ENCODE measurements at regions not wholly inside any gene's neighbourhood (a gene's known extent, or its start where the extent isn't known, plus 50 kb on each side); places are given as distances from the start of the nearest gene placed in this dataset.

DNA sequence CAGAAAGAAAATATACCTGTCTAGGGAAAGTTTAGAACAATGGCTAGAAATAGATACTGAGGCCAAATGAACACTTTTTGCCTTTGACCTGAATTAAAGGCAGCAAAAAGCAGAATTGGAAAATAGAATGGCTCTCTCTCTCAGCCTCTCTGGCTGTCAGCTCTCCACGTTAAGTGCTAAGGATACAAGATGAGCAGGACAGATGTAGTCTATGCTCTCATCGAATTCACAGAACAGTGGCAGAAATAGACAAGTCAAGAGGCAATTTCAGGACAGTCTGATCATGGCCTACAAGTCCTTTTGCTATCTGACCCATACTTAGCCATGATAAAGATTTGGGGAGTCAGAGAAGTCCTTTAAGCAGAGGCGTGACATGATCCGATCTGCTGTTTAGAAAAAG is 120.2 kb upstream of the CREB1 start:
- Histone ChIP-seq H3K27me3 (replicated peaks in 1 of 4; ENCODE audit: control extremely low read depth in 1 of 4, control insufficient read depth in 3 of 4, insufficient read depth in 4 of 4, low read length in 3 of 4) (no peaks in the 10 kb centered on the region), H3K27ac (ENCODE audit: low read length in 2 of 2) (no peak overlapping the region), H3K9me3 (ENCODE audit: control extremely low read depth in 1 of 3, control insufficient read depth in 2 of 3, insufficient read depth in 1 of 3, low read length in 2 of 3) (no peaks in the 10 kb centered on the region), H2AFZ (ENCODE audit: insufficient read depth, low read depth, low read length, poor library complexity, severe bottlenecking) (no peak overlapping the region), H3K36me3 (replicated peaks in 1 of 2; ENCODE audit: control extremely low read depth in 1 of 2, control insufficient read depth in 1 of 2, extremely low read depth in 1 of 2, insufficient read depth in 2 of 2, low read length in 1 of 2) (no peaks in the 10 kb centered on the region), H3K4me2 (replicated peaks; ENCODE audit: low read depth, low read length, poor library complexity, severe bottlenecking) (no peak overlapping the region), H3K4me3 (ENCODE audit: control extremely low read depth in 1 of 5, extremely low read depth in 1 of 5, insufficient read depth in 1 of 5, low read depth in 2 of 5, low read length in 4 of 5) (no peak overlapping the region), H3K4me1 (ENCODE audit: control insufficient read depth in 2 of 2, insufficient read depth in 2 of 2, low read length in 2 of 2) (peaks cover 0 to 8% of the 10 kb centered on the region in 2 donors), H3K9ac (ENCODE audit: low read length) (no peak overlapping the region), H4K20me1 (ENCODE audit: control insufficient read depth, insufficient read depth, low read length, poor library complexity, severe bottlenecking) (no peaks in the 10 kb centered on the region), H3K79me2 (ENCODE audit: control insufficient read depth, insufficient read depth, low read length) (no peaks in the 10 kb centered on the region)
- TF ChIP-seq, protein P1, sequence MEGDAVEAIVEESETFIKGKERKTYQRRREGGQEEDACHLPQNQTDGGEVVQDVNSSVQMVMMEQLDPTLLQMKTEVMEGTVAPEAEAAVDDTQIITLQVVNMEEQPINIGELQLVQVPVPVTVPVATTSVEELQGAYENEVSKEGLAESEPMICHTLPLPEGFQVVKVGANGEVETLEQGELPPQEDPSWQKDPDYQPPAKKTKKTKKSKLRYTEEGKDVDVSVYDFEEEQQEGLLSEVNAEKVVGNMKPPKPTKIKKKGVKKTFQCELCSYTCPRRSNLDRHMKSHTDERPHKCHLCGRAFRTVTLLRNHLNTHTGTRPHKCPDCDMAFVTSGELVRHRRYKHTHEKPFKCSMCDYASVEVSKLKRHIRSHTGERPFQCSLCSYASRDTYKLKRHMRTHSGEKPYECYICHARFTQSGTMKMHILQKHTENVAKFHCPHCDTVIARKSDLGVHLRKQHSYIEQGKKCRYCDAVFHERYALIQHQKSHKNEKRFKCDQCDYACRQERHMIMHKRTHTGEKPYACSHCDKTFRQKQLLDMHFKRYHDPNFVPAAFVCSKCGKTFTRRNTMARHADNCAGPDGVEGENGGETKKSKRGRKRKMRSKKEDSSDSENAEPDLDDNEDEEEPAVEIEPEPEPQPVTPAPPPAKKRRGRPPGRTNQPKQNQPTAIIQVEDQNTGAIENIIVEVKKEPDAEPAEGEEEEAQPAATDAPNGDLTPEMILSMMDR (IDR thresholded peaks at IDR 0.05): no peak
- TF ChIP-seq EZH2 (IDR thresholded peaks at IDR 0.05; ENCODE audit: borderline replicate concordance, insufficient read depth, low read depth, low read length, poor library complexity, severe bottlenecking): no peak
- Mint-ChIP-seq H3K27ac (no peak overlapping the region), H3K4me1 (peaks cover 10% of the 10 kb centered on the region), H3K9me3 (ENCODE audit: insufficient read depth) (no peaks in the 10 kb centered on the region), H3K27me3 (no peaks in the 10 kb centered on the region), H3K4me3 (no peak overlapping the region)
- ATAC-seq (ENCODE audit: low read depth): no peak
- WGBS (ENCODE audit: insufficient coverage): 94% methylated on average over 3 of the region's 4 CpGs
- CTCF ChIA-PET: no interaction called here
- intact Hi-C loops (cut with micrococcal nuclease): no loop called here
- POLR2A ChIA-PET: no interaction called here
- DNase-seq: no peak

DNA sequence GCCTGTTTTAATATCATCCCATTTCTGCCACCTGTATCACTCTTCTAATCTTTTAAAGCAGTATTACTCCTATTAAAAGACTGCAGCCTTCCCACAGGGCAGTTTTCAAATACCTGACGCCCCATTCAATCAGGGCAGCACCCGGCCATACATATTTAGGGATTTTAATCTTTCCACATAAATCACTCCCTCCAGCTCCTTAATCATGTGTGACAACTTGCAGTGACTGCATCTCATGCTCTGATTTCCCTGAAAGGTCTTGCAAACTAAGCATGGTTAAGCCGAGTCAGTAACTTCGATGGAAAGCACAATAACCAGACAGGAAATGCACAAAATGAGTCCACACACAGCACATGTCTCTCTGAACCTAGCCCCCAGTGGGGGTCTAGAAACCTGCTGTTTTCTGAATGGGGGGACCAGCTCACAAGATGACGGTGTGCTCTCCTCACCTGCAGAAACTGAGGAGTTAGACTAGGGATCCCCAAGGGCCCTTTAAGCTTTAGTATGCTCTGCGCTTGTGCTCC is 116.9 kb upstream of the CREB1 start:
- 100% methylated on average over 3 of the region's 6 CpGs for WGBS (ENCODE audit: insufficient coverage)
- Histone ChIP-seq H3K4me3 (ENCODE audit: control extremely low read depth in 1 of 5, extremely low read depth in 1 of 5, insufficient read depth in 1 of 5, low read depth in 2 of 5, low read length in 4 of 5) (no peak overlapping the region), H3K27me3 (replicated peaks in 1 of 4; ENCODE audit: control extremely low read depth in 1 of 4, control insufficient read depth in 3 of 4, insufficient read depth in 4 of 4, low read length in 3 of 4) (no peaks in the 10 kb centered on the region), H2AFZ (ENCODE audit: insufficient read depth, low read depth, low read length, poor library complexity, severe bottlenecking) (no peak overlapping the region), H3K4me1 (ENCODE audit: control insufficient read depth in 2 of 2, insufficient read depth in 2 of 2, low read length in 2 of 2) (peaks cover 0 to 8% of the 10 kb centered on the region in 2 donors), H3K4me2 (replicated peaks; ENCODE audit: low read depth, low read length, poor library complexity, severe bottlenecking) (no peak overlapping the region), H3K27ac (ENCODE audit: low read length in 2 of 2) (no peak overlapping the region), H4K20me1 (ENCODE audit: control insufficient read depth, insufficient read depth, low read length, poor library complexity, severe bottlenecking) (no peaks in the 10 kb centered on the region), H3K36me3 (replicated peaks in 1 of 2; ENCODE audit: control extremely low read depth in 1 of 2, control insufficient read depth in 1 of 2, extremely low read depth in 1 of 2, insufficient read depth in 2 of 2, low read length in 1 of 2) (no peaks in the 10 kb centered on the region), H3K9ac (ENCODE audit: low read length) (no peak overlapping the region), H3K9me3 (ENCODE audit: control extremely low read depth in 1 of 3, control insufficient read depth in 2 of 3, insufficient read depth in 1 of 3, low read length in 2 of 3) (no peaks in the 10 kb centered on the region), H3K79me2 (ENCODE audit: control insufficient read depth, insufficient read depth, low read length) (no peaks in the 10 kb centered on the region)
- Mint-ChIP-seq H3K9me3 (ENCODE audit: insufficient read depth) (no peaks in the 10 kb centered on the region), H3K27me3 (no peaks in the 10 kb centered on the region), H3K4me3 (no peak overlapping the region), H3K4me1 (peaks cover 8% of the 10 kb centered on the region), H3K27ac (no peak overlapping the region)
- DNase-seq: no peak
- ChIA-PET CTCF (no interaction called here), POLR2A (no interaction called here)
- intact Hi-C loops (cut with micrococcal nuclease): no loop called here
- TF ChIP-seq EZH2 (IDR thresholded peaks at IDR 0.05; ENCODE audit: borderline replicate concordance, insufficient read depth, low read depth, low read length, poor library complexity, severe bottlenecking): no peak
- no peak for ATAC-seq (ENCODE audit: low read depth)

Measured in B cell (primary cell).